GM21786 (cell line): ENCODE measurements at regions not wholly inside any gene's neighbourhood (a gene's known extent, or its start where the extent isn't known, plus 50 kb on each side); places are given as distances from the start of the nearest gene placed in this dataset.

Source experiments
- ATAC-seq: cut with Tn5 transposase; IDR thresholded peaks from one replicate; pipeline ENCODE4 v1.9.1; 2021; ENCODE audit not compliant: unreplicated experiment

DNA sequence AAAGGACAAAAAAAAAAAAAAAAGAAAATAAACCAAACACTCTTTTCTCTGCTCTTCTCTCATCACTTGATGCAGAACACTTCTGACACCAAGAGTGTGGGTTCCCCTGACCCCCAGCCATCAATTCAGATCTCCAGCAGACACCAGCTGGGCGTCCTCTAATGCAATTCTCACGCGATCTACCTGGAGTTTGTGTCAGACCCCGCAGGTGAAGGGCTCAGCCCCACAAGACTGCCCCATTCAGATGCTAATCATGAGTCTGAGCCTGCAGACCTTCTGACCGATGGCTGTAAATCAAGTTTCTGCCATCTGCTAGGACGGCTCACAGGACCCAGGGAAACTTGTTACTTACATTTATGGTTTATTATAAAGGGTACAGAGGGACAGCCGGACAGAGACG lies 133.6 kb upstream of the C1orf174 start:
- ATAC-seq: no peak

DNA sequence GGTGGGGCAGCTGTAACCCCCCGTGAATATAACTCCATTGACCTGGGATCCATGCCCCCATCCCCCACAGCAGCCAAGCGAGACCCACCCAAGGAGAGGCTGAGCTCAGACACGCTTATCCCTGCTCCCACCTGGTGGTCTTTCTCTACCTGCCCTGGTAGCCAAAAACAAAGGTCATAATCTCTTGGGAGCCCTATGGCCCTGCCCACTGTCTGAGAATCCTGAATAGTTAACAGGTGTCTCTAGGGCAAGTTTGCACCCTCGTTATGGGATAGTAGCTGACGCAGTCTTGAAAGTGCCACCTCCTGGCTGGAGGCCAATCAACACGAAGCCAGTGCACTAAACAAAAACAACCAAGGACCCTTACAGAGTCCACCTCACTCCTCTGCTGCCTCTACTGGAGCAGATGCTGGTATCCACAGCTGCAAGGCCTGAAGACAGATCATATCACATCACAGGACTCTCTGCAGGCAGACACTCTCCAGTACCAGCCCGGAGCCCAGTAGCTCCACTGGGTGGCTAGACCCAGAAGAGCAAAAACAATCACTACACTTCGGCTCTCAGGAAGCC lies 134.3 kb upstream of the C1orf174 start:
- ATAC-seq: no peak

DNA sequence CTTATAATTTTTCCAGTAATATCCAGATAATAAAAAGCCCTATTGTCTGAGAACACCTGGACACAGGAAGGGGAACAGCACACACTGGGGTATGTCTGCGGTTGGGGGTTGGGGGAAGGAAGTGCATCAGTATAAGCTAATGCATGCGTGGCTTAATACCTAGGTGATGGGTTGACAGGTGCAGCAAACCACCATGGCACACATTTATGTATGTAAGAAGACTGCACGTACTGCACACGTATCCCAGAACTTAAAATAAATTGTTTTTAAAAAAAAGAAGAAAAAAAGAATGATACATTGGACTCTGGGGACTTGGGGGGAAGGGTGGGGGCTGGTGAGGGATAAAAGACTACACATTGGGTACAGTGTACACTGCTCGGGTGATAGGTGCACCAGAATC lies 144.9 kb upstream of the C1orf174 start:
- ATAC-seq: no peak

DNA sequence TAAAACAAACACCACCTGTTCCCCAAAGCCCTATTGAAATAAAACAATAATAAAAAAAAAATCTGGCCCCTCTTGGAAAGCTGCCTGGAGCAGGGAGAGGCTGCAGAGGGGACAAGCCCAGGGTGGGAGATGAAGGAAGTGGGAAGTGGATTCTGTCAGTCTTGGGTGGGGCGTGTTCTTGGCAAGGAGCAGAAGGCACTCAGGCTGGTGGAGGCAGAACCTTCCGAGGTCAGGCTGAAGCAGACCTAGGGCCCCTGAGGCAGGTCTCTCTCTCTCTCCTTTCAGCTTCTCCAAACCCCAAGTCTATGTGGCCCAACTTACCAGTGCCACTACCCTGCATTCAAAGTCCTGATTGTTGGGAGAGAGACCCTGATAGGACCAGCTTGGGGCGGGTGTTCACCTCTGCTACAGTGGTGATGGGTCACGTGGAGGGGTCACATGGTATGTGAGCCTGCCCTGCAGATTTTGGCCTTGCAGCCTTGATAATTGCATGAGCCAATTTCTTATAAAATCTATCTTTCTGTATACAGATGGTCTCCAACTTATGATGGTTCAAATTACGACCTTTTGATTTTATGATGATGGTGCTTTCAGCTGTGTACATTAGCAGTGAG lies 145.4 kb upstream of the C1orf174 start:
- no peak for ATAC-seq

DNA sequence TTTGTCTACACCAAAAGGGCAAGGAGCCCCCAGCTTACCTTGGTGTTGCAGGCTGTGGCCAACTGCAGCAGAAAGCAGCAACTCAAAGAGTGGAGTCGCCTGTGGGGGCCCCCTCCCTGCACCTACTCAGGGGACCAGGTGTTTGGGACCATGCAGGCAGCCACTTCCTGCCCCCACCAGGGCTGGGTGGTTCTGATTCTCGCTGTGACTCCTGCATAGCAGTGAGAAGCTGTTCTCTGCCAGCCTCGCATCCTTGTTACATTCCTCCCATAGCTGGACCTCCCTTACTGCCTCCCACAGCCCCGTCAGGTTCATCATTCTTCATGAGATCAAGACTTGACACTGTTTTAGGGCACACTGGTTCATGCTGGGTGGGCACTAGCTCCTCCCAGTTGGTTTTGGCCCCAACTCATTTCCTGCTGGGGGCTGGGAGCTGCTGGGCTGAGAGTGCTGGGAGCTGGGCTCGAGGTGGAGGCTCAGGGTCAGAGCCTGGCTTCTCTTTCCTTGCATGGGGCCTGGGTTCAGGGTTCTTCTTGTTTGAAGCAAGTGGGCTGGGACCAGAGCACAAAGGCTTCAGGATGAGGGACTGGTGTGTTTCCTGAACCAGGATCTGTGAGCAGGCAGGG lies 146.9 kb upstream of the C1orf174 start:
- no peak for ATAC-seq

DNA sequence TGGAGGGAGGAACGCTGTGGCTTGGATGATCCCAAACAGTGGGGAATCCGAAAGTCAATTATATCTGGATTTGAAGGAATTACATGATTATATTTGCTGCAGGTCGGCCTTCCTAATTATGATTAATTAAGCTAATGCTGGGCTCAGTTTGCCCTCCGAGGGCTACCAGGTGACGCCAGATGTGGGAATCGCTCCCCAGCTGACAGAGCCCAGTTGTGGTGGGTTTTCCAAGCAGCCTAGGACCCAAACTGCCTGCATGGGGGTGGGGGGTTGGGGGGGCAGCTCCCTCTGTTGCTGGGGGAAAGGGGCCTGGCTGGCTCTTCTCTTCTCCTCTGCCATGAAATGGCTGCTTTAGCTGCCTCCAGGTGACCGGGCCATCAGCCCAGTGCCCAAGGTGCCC lies 147.6 kb upstream of the C1orf174 start:
- ATAC-seq: no peak

DNA sequence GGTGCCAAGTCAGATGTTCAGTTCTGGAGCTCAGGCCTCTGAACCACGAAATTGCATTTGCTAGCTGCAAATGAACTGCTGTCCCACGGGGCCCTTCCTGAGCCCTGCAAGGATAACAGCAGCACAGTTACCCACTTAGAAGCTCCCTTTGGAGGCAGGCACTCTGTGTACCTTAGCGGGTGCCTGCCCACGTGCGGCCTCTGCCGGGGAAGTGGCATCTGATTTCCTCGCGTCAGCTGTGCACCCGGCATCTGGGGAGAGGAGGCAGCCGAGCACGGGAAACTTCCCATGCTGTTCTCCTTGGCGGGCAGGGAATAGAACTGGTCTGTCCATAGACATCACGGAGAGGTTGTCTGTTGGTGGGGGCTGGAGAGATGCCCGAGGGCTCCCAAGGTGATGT lies 148.0 kb upstream of the C1orf174 start:
- ATAC-seq: no peak

DNA sequence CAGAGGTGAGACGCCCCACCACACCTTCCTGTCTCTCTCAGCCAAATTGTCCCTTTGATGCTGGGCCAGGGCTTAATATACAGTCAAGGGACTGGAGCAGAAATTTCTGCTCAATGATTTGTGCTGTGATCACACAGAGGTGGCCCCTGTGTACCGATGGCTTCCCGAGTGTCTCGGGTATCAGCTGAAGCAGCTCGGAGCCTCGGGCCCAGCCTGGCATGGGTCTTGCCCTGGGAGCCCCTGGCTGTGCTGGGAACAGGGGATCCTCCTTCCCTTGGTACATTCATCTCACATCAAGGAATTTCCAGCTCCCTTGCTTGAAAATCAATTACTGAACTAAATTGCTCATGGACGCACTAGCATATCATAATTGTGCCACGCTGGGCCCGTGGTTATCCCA lies 148.8 kb upstream of the C1orf174 start:
- no peak for ATAC-seq

DNA sequence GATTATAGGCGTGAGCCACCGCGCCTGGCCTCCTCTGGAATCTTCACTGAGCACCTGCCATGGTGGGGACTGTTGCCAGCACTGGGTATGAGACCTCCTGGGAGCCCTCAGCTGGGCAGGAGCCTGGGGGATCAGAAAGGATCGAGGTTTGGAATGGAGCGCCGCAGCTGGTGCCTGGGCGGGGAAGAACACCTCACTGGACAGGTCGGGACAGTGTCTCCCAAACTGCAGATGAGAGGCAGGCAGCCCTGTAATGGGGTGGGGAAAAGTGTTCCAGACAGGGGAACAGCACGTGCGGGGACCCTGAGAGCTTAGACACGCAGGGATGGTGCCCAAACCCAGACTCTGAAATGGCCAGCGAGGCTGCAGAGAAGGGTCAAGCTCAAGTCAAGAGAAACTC lies 150.9 kb upstream of the C1orf174 start:
- ATAC-seq: no peak

DNA sequence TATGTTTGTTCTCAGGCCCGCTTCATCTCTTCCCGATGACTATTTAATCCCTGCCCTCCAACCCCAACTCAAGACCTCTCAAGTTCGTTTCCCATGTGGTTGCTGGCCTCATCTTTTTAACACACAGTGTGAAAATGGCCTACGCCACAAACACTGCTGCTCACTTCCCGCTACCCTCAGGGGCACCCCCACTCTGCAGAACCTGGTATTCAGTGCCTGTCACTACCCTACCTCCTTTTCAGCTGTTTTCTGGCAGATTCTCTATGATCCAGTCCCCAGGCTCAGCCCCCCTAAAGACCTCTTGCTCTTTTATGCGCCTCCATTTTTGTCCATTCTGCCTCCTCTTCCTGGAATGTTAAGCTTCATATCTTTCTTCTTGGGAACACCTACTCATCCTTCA lies 152.6 kb upstream of the C1orf174 start:
- ATAC-seq: no peak

DNA sequence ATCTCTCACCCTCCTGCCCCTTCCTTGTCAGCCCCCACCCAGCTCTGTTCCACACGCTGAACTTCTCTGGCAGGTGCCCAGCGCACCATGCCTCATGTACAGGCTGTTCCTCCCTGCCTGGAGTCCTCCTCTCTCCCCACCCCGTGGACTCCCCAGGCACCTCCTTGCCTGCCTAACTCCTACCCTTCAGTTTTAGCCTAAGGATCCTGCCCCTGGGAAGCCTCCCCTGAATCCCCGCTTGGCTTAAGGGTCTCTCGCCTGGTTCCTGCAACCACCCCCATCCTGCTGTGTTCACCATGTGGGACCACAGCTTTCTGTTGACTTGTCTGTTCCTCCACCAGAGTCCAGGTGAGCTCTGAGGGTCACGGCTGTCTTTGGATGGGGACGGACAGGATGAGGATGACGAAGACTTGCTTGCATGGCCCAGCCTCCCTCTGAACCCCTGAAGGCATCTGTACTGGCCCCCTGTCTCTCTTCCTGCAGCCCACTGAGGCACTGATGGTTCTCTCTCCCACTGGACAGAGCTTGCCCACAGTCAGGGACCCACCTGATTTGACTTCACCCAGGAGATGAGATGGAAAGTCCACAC lies 153.2 kb upstream of the C1orf174 start:
- no peak for ATAC-seq

DNA sequence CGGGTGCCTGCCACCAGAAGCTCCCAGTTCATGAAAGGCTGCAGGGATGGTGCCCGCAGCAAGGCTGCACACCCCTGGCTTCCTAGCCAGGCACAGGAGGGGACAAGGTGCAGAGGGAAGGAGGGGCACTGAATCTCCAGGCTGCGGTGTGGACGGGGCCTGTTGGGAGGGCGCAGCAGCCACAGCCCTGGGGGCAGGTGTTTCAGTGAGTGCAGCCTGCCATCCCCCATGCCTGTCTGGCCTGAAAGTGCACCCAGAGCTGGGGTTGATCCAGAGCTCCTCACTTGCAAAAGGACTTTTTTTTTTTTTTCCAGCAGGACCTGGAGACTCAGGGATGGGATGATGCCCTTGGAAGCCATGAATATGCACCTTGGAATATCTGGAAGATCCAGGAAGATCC lies 153.7 kb upstream of the C1orf174 start:
- ATAC-seq: no peak

DNA sequence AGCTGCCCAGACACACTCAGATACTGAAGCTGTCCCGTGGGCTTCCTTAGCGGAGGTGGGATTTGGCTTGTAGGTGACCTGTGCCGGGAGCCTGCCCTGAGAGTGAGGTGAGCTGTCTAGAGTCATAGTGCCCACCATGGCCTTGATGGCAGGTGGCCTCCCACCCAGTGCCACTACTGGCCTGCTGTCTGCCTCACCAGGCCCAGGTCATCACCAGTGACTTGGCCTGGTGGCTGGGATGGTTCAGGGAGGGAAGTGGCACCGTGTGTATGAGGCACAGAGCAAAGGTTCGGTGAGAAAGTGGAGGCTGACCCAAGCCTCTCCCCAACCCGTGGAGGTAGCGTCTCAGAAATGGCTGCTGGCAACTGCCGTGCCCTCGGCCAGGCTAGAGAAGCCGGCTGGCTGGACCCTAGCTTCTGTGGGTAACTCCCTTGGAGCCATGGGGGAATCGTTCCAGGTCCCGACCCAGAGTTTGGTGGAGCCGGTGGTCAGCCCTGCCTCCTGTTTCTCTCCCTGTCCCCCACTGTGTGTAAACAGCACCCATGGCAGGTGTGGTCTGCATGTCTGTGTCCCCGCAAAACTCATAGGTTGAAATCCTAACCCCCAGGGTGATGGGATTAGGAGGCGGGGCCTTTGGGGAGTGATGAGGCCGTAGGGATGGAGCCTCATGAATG lies 155.4 kb upstream of the C1orf174 start:
- ATAC-seq: no peak

DNA sequence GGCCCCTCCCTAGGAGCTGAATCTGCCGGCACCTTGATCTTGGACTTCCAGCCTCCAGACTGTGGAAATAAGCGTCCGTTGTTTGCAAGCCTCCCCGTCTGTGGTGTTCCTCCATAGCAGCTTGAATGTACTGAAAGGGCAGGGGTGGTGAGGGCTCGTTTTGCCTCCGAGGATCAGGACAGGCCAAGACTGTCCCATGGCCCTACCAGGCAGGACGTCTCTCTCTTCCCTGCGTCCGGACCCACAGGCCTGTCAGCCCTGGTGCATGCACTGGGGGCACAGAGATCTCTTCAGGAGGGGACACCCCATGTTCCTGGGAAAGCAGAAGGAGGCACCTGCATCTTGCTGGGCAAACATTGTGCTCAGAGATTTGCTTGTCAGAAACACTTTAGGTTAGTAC lies 156.3 kb upstream of the C1orf174 start:
- ATAC-seq: no peak

DNA sequence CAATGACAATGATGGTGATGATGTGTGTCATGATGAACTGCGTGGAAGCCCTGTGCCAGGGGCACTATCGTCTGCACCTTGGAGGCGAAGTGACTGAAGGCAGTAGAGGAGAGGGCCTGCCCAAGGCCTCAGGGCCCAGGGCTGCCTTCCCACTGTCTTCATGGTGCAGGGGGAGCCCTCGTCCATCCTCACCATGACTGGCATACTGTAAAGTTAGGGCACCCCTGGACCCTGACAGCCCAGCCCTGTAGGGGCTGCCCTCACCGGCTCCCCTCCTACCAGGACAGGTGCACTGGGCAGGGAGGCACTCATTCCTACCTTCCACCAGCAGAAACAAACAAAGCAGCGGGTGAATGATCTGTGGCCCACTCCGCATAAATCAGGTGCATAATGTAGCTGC lies 156.9 kb upstream of the C1orf174 start:
- ATAC-seq: no peak

DNA sequence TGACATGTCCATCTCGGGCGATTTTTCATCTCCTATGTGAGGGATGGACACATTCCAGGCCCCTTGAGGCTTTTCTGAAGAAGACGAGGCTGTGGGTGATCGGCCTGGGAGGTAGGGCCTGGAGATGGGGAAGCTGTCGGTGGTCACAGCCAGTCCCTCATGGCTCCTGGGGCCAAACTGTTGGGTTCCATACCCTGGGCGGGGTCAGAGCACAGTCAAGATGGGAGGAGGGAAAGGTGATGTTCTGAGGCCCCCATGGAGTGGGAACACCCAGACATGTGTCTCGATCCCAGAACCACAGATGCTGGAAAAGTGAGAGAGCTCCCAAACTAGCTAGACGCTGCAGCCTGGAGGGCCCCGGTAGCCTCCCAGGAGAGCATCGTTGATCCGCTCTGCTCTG lies 157.5 kb upstream of the C1orf174 start:
- no peak for ATAC-seq

DNA sequence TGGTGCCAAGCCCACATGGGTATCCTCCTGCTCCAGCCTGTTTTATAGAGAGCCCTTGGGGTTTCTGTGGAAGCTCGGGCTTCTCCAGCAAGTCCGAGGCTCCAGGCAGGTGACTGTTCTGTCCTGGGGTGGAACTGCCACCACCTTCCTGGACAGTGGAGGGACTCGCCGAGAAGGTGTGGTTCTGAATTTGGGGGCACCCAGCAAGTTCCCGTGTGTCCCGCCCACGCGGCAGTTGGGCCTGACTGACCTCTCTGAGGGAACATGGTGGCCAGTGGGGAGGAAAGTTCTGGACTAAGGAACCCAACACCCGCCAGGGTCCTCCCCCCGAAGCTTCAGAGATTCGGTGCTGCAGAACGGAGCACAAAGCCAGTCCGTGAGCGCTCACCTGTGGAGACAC lies 158.1 kb upstream of the C1orf174 start:
- ATAC-seq: no peak

DNA sequence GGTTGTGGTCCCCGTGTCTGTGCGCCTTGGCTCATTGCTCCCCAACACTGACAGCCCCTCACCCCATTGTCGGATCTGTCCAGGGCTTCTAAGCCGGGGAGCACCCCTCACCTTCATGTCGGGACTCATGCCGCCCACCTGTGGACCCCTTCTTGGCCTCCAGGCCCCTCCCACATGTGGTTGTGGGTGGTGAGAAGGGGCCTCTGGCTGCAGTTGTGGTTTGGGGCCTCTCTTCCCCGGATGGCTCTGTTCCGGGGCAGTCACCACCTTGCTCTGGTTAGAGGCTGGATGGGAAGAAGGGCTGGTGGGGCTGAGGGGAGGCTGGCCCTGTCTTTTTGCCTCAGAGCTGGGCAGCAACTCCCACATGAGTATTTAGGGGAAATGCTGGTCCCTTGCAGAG lies 158.6 kb upstream of the C1orf174 start:
- ATAC-seq: no peak

DNA sequence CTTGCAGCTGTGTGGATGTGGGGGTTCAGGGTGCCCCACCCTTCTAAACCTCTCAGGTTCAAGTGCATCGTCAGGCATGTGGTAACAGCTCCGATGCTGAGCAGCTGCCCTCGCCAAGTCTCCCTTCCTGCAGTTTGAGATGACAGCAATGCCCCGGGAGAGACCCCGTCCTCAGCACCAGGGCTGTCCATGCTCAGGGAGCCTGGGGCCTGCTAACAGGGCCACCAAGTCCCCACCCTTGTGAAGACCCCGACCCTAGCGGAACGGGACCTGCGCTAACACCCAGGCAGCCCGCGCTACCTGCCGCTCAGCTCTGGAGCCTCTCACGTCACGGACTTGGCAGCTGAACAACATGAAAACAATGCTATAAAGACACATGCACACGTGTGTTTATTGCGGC lies 159.2 kb upstream of the C1orf174 start:
- no peak for ATAC-seq

DNA sequence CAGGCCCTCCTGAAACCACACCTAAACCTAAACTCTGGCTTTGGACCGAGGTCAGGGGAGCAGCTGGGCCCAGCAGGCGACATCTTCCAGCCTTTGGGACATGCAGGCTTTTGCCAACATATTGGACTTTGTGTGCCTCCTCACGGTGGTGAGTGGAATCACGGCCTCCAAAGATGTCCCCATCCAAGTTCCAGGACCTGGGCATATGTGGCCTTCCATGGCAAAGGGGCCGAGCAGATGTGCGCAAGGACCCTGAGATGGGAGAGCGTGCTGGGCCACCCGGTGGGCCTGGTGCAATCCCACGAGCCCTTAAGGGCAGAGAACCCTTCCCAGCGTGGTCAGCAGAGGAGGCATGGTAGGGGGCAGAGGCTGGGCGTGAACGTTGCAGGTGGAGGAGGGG lies 160.8 kb upstream of the C1orf174 start:
- no peak for ATAC-seq

DNA sequence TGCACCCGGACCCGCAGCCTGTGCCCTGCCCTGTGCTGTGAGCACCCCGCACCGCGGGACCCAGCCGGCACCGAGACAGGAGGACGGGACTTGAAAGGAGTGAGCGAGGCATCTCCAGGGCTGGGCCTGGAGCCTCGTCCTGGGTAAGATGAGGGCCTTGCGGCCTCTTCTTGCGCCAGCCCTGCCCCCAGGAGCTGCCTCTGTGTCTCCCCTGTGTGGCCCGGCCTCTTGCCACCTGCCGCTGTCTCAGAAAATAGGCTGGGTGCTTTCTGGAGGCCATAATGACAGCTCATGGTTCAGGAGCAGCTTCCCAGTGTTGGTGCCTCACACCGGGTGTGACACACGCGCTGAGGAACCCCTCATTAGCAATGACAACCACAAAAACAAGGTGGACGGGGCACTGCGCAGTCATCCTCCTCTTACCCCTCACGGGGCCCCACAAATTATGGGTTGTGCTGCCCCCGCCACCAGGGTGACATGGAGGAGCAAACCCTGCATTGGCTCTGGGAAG lies 161.5 kb upstream of the C1orf174 start:
- no peak for ATAC-seq

DNA sequence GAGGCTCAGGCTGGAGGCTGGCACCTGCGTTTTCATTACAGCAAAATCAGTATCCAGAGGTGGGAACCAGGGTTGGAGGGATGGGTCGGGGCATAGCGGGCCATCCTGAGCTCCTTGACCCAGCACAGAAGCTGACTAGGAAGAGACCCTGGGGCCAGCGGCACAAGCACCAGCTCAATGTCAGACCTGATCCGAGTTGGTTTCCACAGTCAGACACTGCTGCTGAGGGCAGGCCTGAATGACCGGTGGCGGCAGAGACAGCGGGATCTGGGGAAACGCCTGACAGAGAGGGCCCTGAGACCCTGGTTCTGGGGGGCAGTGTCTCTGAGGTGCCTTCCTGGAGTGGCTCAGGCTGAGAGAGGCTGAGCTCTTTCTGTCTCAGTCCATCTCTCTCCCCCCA lies 162.0 kb upstream of the C1orf174 start:
- no peak for ATAC-seq
